H9 (cell line): ENCODE measurements at regions not wholly inside any gene's neighbourhood (a gene's known extent, or its start where the extent isn't known, plus 50 kb on each side); places are given as distances from the start of the nearest gene placed in this dataset.

ENCODE experiments used
- DNase-seq: peaks from one replicate; pipeline ENCODE4 v3.0.0-alpha.2; 2017
- H2AFZ ChIP-seq: one replicate; pipeline ENCODE4 v1.6.1; 2013; ENCODE audit warnings: mild to moderate bottlenecking, low read length, control low read depth, moderate library complexity
- H2AK5ac ChIP-seq: 2 replicates; pipeline ENCODE4 v1.6.1; 2013; ENCODE audit warnings: low read length, control low read depth, mixed read lengths; ENCODE audit not compliant: insufficient read length
- H2BK120ac ChIP-seq: one replicate; pipeline ENCODE4 v1.6.1; 2013; ENCODE audit warnings: low read depth, mild to moderate bottlenecking, low read length, control low read depth, inconsistent platforms; ENCODE audit not compliant: poor library complexity, severe bottlenecking
- H2BK12ac ChIP-seq: 2 replicates; pipeline ENCODE4 v1.6.1; 2013; ENCODE audit warnings: low read length, control low read depth, mixed read lengths, low read depth; ENCODE audit not compliant: insufficient read length
- H2BK15ac ChIP-seq: 2 replicates; pipeline ENCODE4 v1.6.1; 2013; ENCODE audit warnings: low read depth, low read length, control low read depth
- H2BK20ac ChIP-seq: one replicate; pipeline ENCODE4 v1.6.1; 2013; ENCODE audit warnings: low read depth, mild to moderate bottlenecking, low read length, control low read depth, inconsistent platforms; ENCODE audit not compliant: poor library complexity, severe bottlenecking
- H2BK5ac ChIP-seq: 2 replicates; pipeline ENCODE4 v1.6.1; 2013; ENCODE audit warnings: low read length, control low read depth, mixed read lengths; ENCODE audit not compliant: insufficient read length
- H3K14ac ChIP-seq: 2 replicates; pipeline ENCODE4 v1.6.1; 2013; ENCODE audit warnings: low read length, control low read depth; ENCODE audit not compliant: insufficient read depth
- H3K18ac ChIP-seq: 2 replicates; pipeline ENCODE4 v1.6.1; 2013; ENCODE audit warnings: low read depth, mild to moderate bottlenecking, mixed read lengths, low read length, control low read depth; ENCODE audit not compliant: insufficient read length
- H3K23ac ChIP-seq: 2 replicates; pipeline ENCODE4 v1.6.1; 2013; ENCODE audit warnings: low read length, control low read depth, mixed read lengths, low read depth; ENCODE audit not compliant: insufficient read length
- H3K23me2 ChIP-seq: 2 replicates; pipeline ENCODE4 v1.6.1; 2013; ENCODE audit warnings: low read depth, mild to moderate bottlenecking, mixed read lengths, low read length, control low read depth; ENCODE audit not compliant: insufficient read length, poor library complexity, severe bottlenecking
- H3K27ac ChIP-seq: 2 replicates; pipeline ENCODE4 v1.5.1; 2013; ENCODE audit warnings: low read length, control low read depth, mixed read lengths, low read depth; ENCODE audit not compliant: insufficient read length
- H3K27me3 ChIP-seq: 2 replicates; pipeline ENCODE4 v1.6.1; 2013; ENCODE audit warnings: low read length, control low read depth, inconsistent platforms; ENCODE audit not compliant: insufficient read depth
- H3K4ac ChIP-seq: 2 replicates; pipeline ENCODE4 v1.6.1; 2013; ENCODE audit warnings: low read depth, mild to moderate bottlenecking, control low read depth, inconsistent platforms, low read length, moderate library complexity
- H3K4me1 ChIP-seq: 2 replicates; pipeline ENCODE4 v1.6.1; 2013; ENCODE audit warnings: low read length, control low read depth, inconsistent platforms; ENCODE audit not compliant: insufficient read depth
- H3K4me2 ChIP-seq: 2 replicates; pipeline ENCODE4 v1.6.1; 2013; ENCODE audit warnings: low read length, control low read depth, mixed read lengths; ENCODE audit not compliant: insufficient read length, insufficient read depth
- H3K56ac ChIP-seq: 2 replicates; pipeline ENCODE4 v1.6.1; 2013; ENCODE audit warnings: low read depth, mild to moderate bottlenecking, mixed read lengths, low read length, control low read depth; ENCODE audit not compliant: insufficient read length
- H3K79me1 ChIP-seq: 2 replicates; pipeline ENCODE4 v1.6.1; 2013; ENCODE audit warnings: low read depth, mild to moderate bottlenecking, moderate library complexity, low read length, control low read depth, inconsistent platforms; ENCODE audit not compliant: insufficient read depth, poor library complexity, severe bottlenecking
- H3K79me2 ChIP-seq: 2 replicates; pipeline ENCODE4 v1.6.1; 2013; ENCODE audit warnings: low read length, control low read depth, inconsistent platforms; ENCODE audit not compliant: insufficient read depth
- H3K9ac ChIP-seq: 2 replicates; pipeline ENCODE4 v1.6.1; 2013; ENCODE audit warnings: low read length, control low read depth, mixed read lengths; ENCODE audit not compliant: insufficient read length; ENCODE audit errors: extremely low read depth
- H3K9me3 ChIP-seq: one replicate; pipeline ENCODE4 v1.6.1; 2013; ENCODE audit warnings: low read depth, low read length, inconsistent platforms; ENCODE audit not compliant: control insufficient read depth
- H3T11ph ChIP-seq: one replicate; pipeline ENCODE4 v1.6.1; 2013; ENCODE audit warnings: mild to moderate bottlenecking, low read length, control low read depth, inconsistent platforms
- H4K20me1 ChIP-seq: one replicate; pipeline ENCODE4 v1.6.1; 2013; ENCODE audit not compliant: control insufficient read depth, insufficient read length, insufficient read depth
- H4K5ac ChIP-seq: 2 replicates; pipeline ENCODE4 v1.6.1; 2013; ENCODE audit warnings: low read depth, mild to moderate bottlenecking, mixed read lengths, low read length, control low read depth; ENCODE audit not compliant: insufficient read length
- H4K8ac ChIP-seq: replicated peaks from 2 replicates; pipeline ENCODE4 v1.6.1; 2013; ENCODE audit warnings: low read length, control low read depth, mixed read lengths, low read depth; ENCODE audit not compliant: insufficient read length
- H4K91ac ChIP-seq: 2 replicates; pipeline ENCODE4 v1.6.1; 2013; ENCODE audit warnings: low read depth, mild to moderate bottlenecking, moderate library complexity, mixed read lengths, low read length, control low read depth; ENCODE audit not compliant: insufficient read length
- H3K27ac Mint-ChIP-seq, 3 experiments: 2 replicates in 2 of 3; 3 replicates in 1 of 3; pipeline ENCODE4 v1.8.0; 2020 to 2021; ENCODE audit warnings: mixed read lengths in 3 of 3, mild to moderate bottlenecking in 1 of 3, moderate library complexity in 1 of 3
- H3K27me3 Mint-ChIP-seq: 2 replicates; pipeline ENCODE4 v1.8.0; 2021; ENCODE audit warnings: low read depth, mild to moderate bottlenecking, moderate library complexity, mixed read lengths
- H3K36me3 Mint-ChIP-seq, 3 experiments: 2 replicates in 2 of 3; 3 replicates in 1 of 3; pipeline ENCODE4 v1.8.0; 2020 to 2021; ENCODE audit warnings: low read depth in 3 of 3, mixed read lengths in 3 of 3; ENCODE audit not compliant: insufficient read depth in 1 of 3
- H3K4me1 Mint-ChIP-seq, 2 experiments: 2 replicates each; pipeline ENCODE4 v1.8.0; 2020; ENCODE audit warnings: mixed read lengths in 2 of 2
- H3K4me3 Mint-ChIP-seq, 2 experiments: 2 replicates in 1 of 2; 3 replicates in 1 of 2; pipeline ENCODE4 v1.8.0; 2020 to 2021; ENCODE audit warnings: mild to moderate bottlenecking in 2 of 2, mixed read lengths in 2 of 2, moderate library complexity in 1 of 2
- H3K9me3 Mint-ChIP-seq, 2 experiments: 2 replicates in 1 of 2; 3 replicates in 1 of 2; pipeline ENCODE4 v1.8.0; 2020; ENCODE audit warnings: mild to moderate bottlenecking in 2 of 2, mixed read lengths in 2 of 2, moderate library complexity in 1 of 2
- CTCF ChIP-seq: fragments of 200-600 bp; sonication (generic); conservative IDR thresholded peaks from 3 replicates; pipeline ENCODE4 v1.8.0; 2021; ENCODE audit warnings: antibody characterized with exemption, mild to moderate bottlenecking
- WGBS: extraction: QIAGEN DNeasy Blood & Tissue Kit; methylation state at CpG from one replicate; pipeline ENCODE4 v1.1.7; 2013; ENCODE audit warnings: missing lambda C conversion rate, low lambda C conversion rate, mixed read lengths; ENCODE audit not compliant: insufficient read length; ENCODE audit errors: extremely low coverage; 5-methylcytosine and 5-hydroxymethylcytosine counted together

- H3K14ac ChIP-seq: no peak overlapping the region
- H3K79me1 ChIP-seq: no peaks in the 10 kb centered on the region
- H4K5ac ChIP-seq: no peak overlapping the region
- no peak overlapping the region for H3K23ac ChIP-seq
- H3K27me3 ChIP-seq: no peaks in the 10 kb centered on the region
- no peak overlapping the region for H3K27ac ChIP-seq
- no peak overlapping the region for H3K27ac Mint-ChIP-seq
- H3K36me3 Mint-ChIP-seq: no peaks in the 10 kb centered on the region
- no peaks in the 10 kb centered on the region for H3K79me2 ChIP-seq
- no peak overlapping the region for H2BK20ac ChIP-seq
- no peak overlapping the region for H3K9ac ChIP-seq
- no peak for DNase-seq
- TF ChIP-seq CTCF: no peak
- no peaks in the 10 kb centered on the region for H3K23me2 ChIP-seq
- H4K8ac ChIP-seq: no peak overlapping the region
- H2BK15ac ChIP-seq: no peak overlapping the region
- no peak overlapping the region for H3K4me2 ChIP-seq
- no peaks in the 10 kb centered on the region for H3K9me3 Mint-ChIP-seq
- peaks cover 3 to 5% of the 10 kb centered on the region in 2 experiments; a peak in 3 of 4 replicates for H3K4me1 Mint-ChIP-seq
- H3K56ac ChIP-seq: no peak overlapping the region
- H3K18ac ChIP-seq: no peak overlapping the region
- H3T11ph ChIP-seq: no peak overlapping the region
- H3K4me1 ChIP-seq: no peaks in the 10 kb centered on the region; the same call in 1 of the 2 replicates
- no peaks in the 10 kb centered on the region for H4K20me1 ChIP-seq
- no peaks in the 10 kb centered on the region for H3K9me3 ChIP-seq
- H4K91ac ChIP-seq: no peak overlapping the region
- WGBS: no CpG with 5 or more reads among the region's 4 CpGs
- no peak overlapping the region for H2AFZ ChIP-seq
- H2BK120ac ChIP-seq: no peak overlapping the region
- no peak overlapping the region for H2BK5ac ChIP-seq
- H2AK5ac ChIP-seq: no peak overlapping the region
- no peak overlapping the region for H3K4me3 Mint-ChIP-seq
- no peak overlapping the region for H2BK12ac ChIP-seq
- no peak overlapping the region for H3K4ac ChIP-seq
- no peaks in the 10 kb centered on the region; the same call in none of the 2 replicates for H3K27me3 Mint-ChIP-seq
These were observed 277.4 kb downstream of the TDRD15 start for GRCh38 chr2:21401022-21401698.
